ENCODE measurements at regions not wholly inside any gene's neighbourhood (a gene's known extent, or its start where the extent isn't known, plus 50 kb on each side); places are given as distances from the start of the nearest gene placed in this dataset.

DNA sequence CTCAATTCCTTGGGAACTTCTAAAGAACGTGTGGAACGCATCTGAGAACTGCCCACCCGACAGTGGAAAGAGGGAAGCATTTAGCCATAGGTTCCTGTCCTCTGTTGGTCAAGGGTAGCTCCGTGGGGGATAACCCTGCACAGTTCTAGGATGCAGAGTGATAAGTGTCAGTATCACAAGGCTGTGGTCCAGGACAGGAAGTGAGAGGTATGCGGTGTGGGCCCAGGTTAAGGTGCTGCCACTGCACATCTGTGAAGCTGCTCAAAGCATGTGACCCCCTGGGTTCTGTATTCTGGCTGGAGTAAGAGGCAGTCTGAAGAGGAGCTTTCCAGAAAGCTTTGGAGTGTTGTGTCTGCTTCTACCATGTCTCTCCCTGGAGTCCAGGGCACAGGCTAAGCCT is 51.7 kb upstream of the HES1 start:
- H3K27ac ChIP-seq (ENCODE audit: low read length) = no peak overlapping the region
- no peaks in the 10 kb centered on the region for H3K9me2 ChIP-seq (ENCODE audit: insufficient read depth, low read length)
- TF ChIP-seq, protein P1, sequence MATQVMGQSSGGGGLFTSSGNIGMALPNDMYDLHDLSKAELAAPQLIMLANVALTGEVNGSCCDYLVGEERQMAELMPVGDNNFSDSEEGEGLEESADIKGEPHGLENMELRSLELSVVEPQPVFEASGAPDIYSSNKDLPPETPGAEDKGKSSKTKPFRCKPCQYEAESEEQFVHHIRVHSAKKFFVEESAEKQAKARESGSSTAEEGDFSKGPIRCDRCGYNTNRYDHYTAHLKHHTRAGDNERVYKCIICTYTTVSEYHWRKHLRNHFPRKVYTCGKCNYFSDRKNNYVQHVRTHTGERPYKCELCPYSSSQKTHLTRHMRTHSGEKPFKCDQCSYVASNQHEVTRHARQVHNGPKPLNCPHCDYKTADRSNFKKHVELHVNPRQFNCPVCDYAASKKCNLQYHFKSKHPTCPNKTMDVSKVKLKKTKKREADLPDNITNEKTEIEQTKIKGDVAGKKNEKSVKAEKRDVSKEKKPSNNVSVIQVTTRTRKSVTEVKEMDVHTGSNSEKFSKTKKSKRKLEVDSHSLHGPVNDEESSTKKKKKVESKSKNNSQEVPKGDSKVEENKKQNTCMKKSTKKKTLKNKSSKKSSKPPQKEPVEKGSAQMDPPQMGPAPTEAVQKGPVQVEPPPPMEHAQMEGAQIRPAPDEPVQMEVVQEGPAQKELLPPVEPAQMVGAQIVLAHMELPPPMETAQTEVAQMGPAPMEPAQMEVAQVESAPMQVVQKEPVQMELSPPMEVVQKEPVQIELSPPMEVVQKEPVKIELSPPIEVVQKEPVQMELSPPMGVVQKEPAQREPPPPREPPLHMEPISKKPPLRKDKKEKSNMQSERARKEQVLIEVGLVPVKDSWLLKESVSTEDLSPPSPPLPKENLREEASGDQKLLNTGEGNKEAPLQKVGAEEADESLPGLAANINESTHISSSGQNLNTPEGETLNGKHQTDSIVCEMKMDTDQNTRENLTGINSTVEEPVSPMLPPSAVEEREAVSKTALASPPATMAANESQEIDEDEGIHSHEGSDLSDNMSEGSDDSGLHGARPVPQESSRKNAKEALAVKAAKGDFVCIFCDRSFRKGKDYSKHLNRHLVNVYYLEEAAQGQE (IDR thresholded peaks at IDR 0.05; ENCODE audit: borderline replicate concordance) = no peak
- TF ChIP-seq, protein P2, sequence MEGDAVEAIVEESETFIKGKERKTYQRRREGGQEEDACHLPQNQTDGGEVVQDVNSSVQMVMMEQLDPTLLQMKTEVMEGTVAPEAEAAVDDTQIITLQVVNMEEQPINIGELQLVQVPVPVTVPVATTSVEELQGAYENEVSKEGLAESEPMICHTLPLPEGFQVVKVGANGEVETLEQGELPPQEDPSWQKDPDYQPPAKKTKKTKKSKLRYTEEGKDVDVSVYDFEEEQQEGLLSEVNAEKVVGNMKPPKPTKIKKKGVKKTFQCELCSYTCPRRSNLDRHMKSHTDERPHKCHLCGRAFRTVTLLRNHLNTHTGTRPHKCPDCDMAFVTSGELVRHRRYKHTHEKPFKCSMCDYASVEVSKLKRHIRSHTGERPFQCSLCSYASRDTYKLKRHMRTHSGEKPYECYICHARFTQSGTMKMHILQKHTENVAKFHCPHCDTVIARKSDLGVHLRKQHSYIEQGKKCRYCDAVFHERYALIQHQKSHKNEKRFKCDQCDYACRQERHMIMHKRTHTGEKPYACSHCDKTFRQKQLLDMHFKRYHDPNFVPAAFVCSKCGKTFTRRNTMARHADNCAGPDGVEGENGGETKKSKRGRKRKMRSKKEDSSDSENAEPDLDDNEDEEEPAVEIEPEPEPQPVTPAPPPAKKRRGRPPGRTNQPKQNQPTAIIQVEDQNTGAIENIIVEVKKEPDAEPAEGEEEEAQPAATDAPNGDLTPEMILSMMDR (IDR thresholded peaks at IDR 0.05; ENCODE audit: poor library complexity, severe bottlenecking) = no peak
- TF ChIP-seq EZH2 (IDR thresholded peaks at IDR 0.05; ENCODE audit: borderline replicate concordance, insufficient read depth, low read length, poor library complexity, severe bottlenecking) (no peak), EP300 (conservative IDR thresholded peaks at IDR 0.05; ENCODE audit: poor library complexity, severe bottlenecking) (no peak), SMC3 (conservative IDR thresholded peaks at IDR 0.05; ENCODE audit: poor library complexity) (no peak), RAD21 (conservative IDR thresholded peaks at IDR 0.05) (no peak), TAF1 (IDR thresholded peaks at IDR 0.05; ENCODE audit: low read depth) (no peak), POLR2AphosphoS5 (IDR thresholded peaks at IDR 0.05) (no peak), MXI1 (conservative IDR thresholded peaks at IDR 0.05; ENCODE audit: poor library complexity, severe bottlenecking) (no peak)
- no peaks in the 10 kb centered on the region for H3K79me2 ChIP-seq (replicated peaks; ENCODE audit: insufficient read depth, low read length)
- no peaks in the 10 kb centered on the region for H3K36me3 ChIP-seq (ENCODE audit: insufficient read depth, low read length)
- no peaks in the 10 kb centered on the region for H3F3A ChIP-seq (ENCODE audit: insufficient read depth, low read length, poor library complexity, severe bottlenecking)
- H4K20me1 ChIP-seq (ENCODE audit: insufficient read depth) = no peaks in the 10 kb centered on the region
- H2AFZ ChIP-seq (ENCODE audit: low read depth, low read length) = no peak overlapping the region
- no peaks in the 10 kb centered on the region for H3K9me3 ChIP-seq (ENCODE audit: low read length)
- no peak overlapping the region for H3K9ac ChIP-seq (ENCODE audit: low read length)
- no peaks in the 10 kb centered on the region for H3K27me3 ChIP-seq (ENCODE audit: insufficient read depth, low read depth, low read length)
- no peak overlapping the region for H3K4me2 ChIP-seq (ENCODE audit: low read length)
- H3K4me3 ChIP-seq (ENCODE audit: low read length) = no peak overlapping the region

Data from neural cell (in vitro differentiated cells).